Dendritic cell treated with granulocyte-macrophage colony-stimulating factor and Interleukin-4, amounts not matched to agents 40 ng/mL and 50 ng/mL, for 4 days (primary cell): ENCODE measurements at regions not wholly inside any gene's neighbourhood (a gene's known extent, or its start where the extent isn't known, plus 50 kb on each side); places are given as distances from the start of the nearest gene placed in this dataset.

Source experiments
- H3K27ac Mint-ChIP-seq: one replicate; pipeline ENCODE4 v1.8.0; 2022; ENCODE audit warnings: mild to moderate bottlenecking, mixed read lengths
- H3K27me3 Mint-ChIP-seq: one replicate; pipeline ENCODE4 v1.8.0; 2022; ENCODE audit warnings: mild to moderate bottlenecking, mixed read lengths
- H3K36me3 Mint-ChIP-seq: one replicate; pipeline ENCODE4 v1.8.0; 2022; ENCODE audit warnings: low read depth, mixed read lengths
- H3K4me1 Mint-ChIP-seq: one replicate; pipeline ENCODE4 v1.8.0; 2022; ENCODE audit warnings: low read depth, mixed read lengths
- H3K4me3 Mint-ChIP-seq: one replicate; pipeline ENCODE4 v1.8.0; 2022; ENCODE audit warnings: mild to moderate bottlenecking, moderate library complexity, mixed read lengths
- H3K9me3 Mint-ChIP-seq: one replicate; pipeline ENCODE4 v1.8.0; 2022; ENCODE audit warnings: mixed read lengths
- intact Hi-C: fragments of 100-400 bp; cut with micrococcal nuclease; formaldehyde crosslinking; loops from one replicate; pipeline ENCODE4 v1.15.0; 2022

GRCh38 chr1:185515696-185516095, 198.7 kb upstream of the IVNS1ABP start:
- peaks cover 8% of the 10 kb centered on the region for H3K36me3 Mint-ChIP-seq
- H3K9me3 Mint-ChIP-seq = peaks cover 16% of the 10 kb centered on the region
- peaks cover 21% of the 10 kb centered on the region for H3K4me1 Mint-ChIP-seq
- H3K27ac Mint-ChIP-seq = no peak overlapping the region
- no peaks in the 10 kb centered on the region for H3K27me3 Mint-ChIP-seq
- intact Hi-C loops = no loop called here
- no peak overlapping the region for H3K4me3 Mint-ChIP-seq

GRCh38 chr1:185514311-185514710, 197.3 kb upstream of the IVNS1ABP start:
- Mint-ChIP-seq H3K36me3 (peaks cover 8% of the 10 kb centered on the region), H3K27me3 (no peaks in the 10 kb centered on the region), H3K4me1 (peaks cover 17% of the 10 kb centered on the region), H3K9me3 (peaks cover 16% of the 10 kb centered on the region), H3K4me3 (no peak overlapping the region), H3K27ac (no peak overlapping the region)
- intact Hi-C loops = no loop called here

GRCh38 chr1:185512442-185512841, 195.4 kb upstream of the IVNS1ABP start:
- H3K4me3 Mint-ChIP-seq = no peak overlapping the region
- intact Hi-C loops = no loop called here
- no peaks in the 10 kb centered on the region for H3K27me3 Mint-ChIP-seq
- peak overlapping the region; percentile 60 for H3K27ac Mint-ChIP-seq
- peaks cover 18% of the 10 kb centered on the region for H3K9me3 Mint-ChIP-seq
- peaks cover 20% of the 10 kb centered on the region for H3K4me1 Mint-ChIP-seq
- H3K36me3 Mint-ChIP-seq = peaks cover 5% of the 10 kb centered on the region

- H3K4me3 Mint-ChIP-seq = no peak overlapping the region
- H3K9me3 Mint-ChIP-seq = peaks cover 5% of the 10 kb centered on the region
- no peak overlapping the region for H3K27ac Mint-ChIP-seq
- H3K4me1 Mint-ChIP-seq = peaks cover 7% of the 10 kb centered on the region
- no peaks in the 10 kb centered on the region for H3K36me3 Mint-ChIP-seq
- intact Hi-C loops = loop anchor here (10.0 kb wide), 1 partner anchor 54 kb away; no protein-coding TSS in a partner anchor
- no peaks in the 10 kb centered on the region for H3K27me3 Mint-ChIP-seq
These were observed 184.1 kb upstream of the IVNS1ABP start for GRCh38 chr1:185501099-185501498.

- Mint-ChIP-seq H3K27ac (no peak overlapping the region), H3K9me3 (no peaks in the 10 kb centered on the region), H3K27me3 (no peaks in the 10 kb centered on the region), H3K36me3 (no peaks in the 10 kb centered on the region), H3K4me3 (no peak overlapping the region), H3K4me1 (peaks cover 16% of the 10 kb centered on the region)
- intact Hi-C loops = loop anchor here (10.0 kb wide), 1 partner anchor 55 kb away; no protein-coding TSS in a partner anchor
These were observed 183.1 kb upstream of the IVNS1ABP start for GRCh38 chr1:185500001-185500626.

GRCh38 chr1:185498207-185498606, 181.2 kb upstream of the IVNS1ABP start:
- Mint-ChIP-seq H3K4me3 (no peak overlapping the region), H3K9me3 (no peaks in the 10 kb centered on the region), H3K36me3 (no peaks in the 10 kb centered on the region), H3K4me1 (peaks cover 16% of the 10 kb centered on the region), H3K27ac (no peak overlapping the region), H3K27me3 (no peaks in the 10 kb centered on the region)
- intact Hi-C loops = no loop called here

GRCh38 chr1:185497177-185497576, 180.1 kb upstream of the IVNS1ABP start:
- peak overlapping the region; percentile 49 for H3K27ac Mint-ChIP-seq
- no peaks in the 10 kb centered on the region for H3K36me3 Mint-ChIP-seq
- H3K9me3 Mint-ChIP-seq = no peaks in the 10 kb centered on the region
- H3K4me1 Mint-ChIP-seq = peaks cover 16% of the 10 kb centered on the region
- intact Hi-C loops = no loop called here
- no peak overlapping the region for H3K4me3 Mint-ChIP-seq
- no peaks in the 10 kb centered on the region for H3K27me3 Mint-ChIP-seq

- no peak overlapping the region for H3K4me3 Mint-ChIP-seq
- H3K9me3 Mint-ChIP-seq = no peaks in the 10 kb centered on the region
- no peaks in the 10 kb centered on the region for H3K36me3 Mint-ChIP-seq
- peak overlapping the region; percentile 56 for H3K27ac Mint-ChIP-seq
- H3K27me3 Mint-ChIP-seq = no peaks in the 10 kb centered on the region
- peaks cover 16% of the 10 kb centered on the region for H3K4me1 Mint-ChIP-seq
- intact Hi-C loops = no loop called here
These were observed 178.9 kb upstream of the IVNS1ABP start for GRCh38 chr1:185495898-185496297.

- Mint-ChIP-seq H3K36me3 (no peaks in the 10 kb centered on the region), H3K27me3 (no peaks in the 10 kb centered on the region), H3K4me3 (no peak overlapping the region), H3K9me3 (no peaks in the 10 kb centered on the region), H3K27ac (peak overlapping the region; percentile 70), H3K4me1 (peaks cover 16% of the 10 kb centered on the region)
- intact Hi-C loops = no loop called here
These were observed 178.0 kb upstream of the IVNS1ABP start for GRCh38 chr1:185495007-185495406.

GRCh38 chr1:185492089-185492825, 175.2 kb upstream of the IVNS1ABP start:
- H3K9me3 Mint-ChIP-seq = no peaks in the 10 kb centered on the region
- H3K36me3 Mint-ChIP-seq = no peaks in the 10 kb centered on the region
- peaks cover 6% of the 10 kb centered on the region for H3K27me3 Mint-ChIP-seq
- H3K4me3 Mint-ChIP-seq = no peak overlapping the region
- H3K27ac Mint-ChIP-seq = no peak overlapping the region
- intact Hi-C loops = no loop called here
- peaks cover 38% of the 10 kb centered on the region for H3K4me1 Mint-ChIP-seq

- peaks cover 38% of the 10 kb centered on the region for H3K4me1 Mint-ChIP-seq
- no peak overlapping the region for H3K4me3 Mint-ChIP-seq
- no peaks in the 10 kb centered on the region for H3K36me3 Mint-ChIP-seq
- H3K9me3 Mint-ChIP-seq = no peaks in the 10 kb centered on the region
- H3K27me3 Mint-ChIP-seq = peaks cover 6% of the 10 kb centered on the region
- intact Hi-C loops = no loop called here
- no peak overlapping the region for H3K27ac Mint-ChIP-seq
These were observed 174.6 kb upstream of the IVNS1ABP start for GRCh38 chr1:185491604-185492003.

GRCh38 chr1:185490924-185491323, 173.9 kb upstream of the IVNS1ABP start:
- H3K4me1 Mint-ChIP-seq = peaks cover 41% of the 10 kb centered on the region
- intact Hi-C loops = no loop called here

GRCh38 chr1:185489406-185489805, 172.4 kb upstream of the IVNS1ABP start:
- intact Hi-C loops = no loop called here
- H3K27ac Mint-ChIP-seq = peak overlapping the region; percentile 54

More at GRCh38 chr1:185490924-185491323, 173.9 kb upstream of the IVNS1ABP start:
- H3K4me3 Mint-ChIP-seq = no peak overlapping the region
- no peaks in the 10 kb centered on the region for H3K9me3 Mint-ChIP-seq
- H3K27ac Mint-ChIP-seq = no peak overlapping the region
- no peaks in the 10 kb centered on the region for H3K36me3 Mint-ChIP-seq
- peaks cover 7% of the 10 kb centered on the region for H3K27me3 Mint-ChIP-seq

GRCh38 chr1:185488808-185489207, 171.8 kb upstream of the IVNS1ABP start:
- Mint-ChIP-seq H3K9me3 (no peaks in the 10 kb centered on the region), H3K27me3 (peaks cover 7% of the 10 kb centered on the region), H3K4me1 (peaks cover 50% of the 10 kb centered on the region), H3K4me3 (no peak overlapping the region), H3K36me3 (no peaks in the 10 kb centered on the region), H3K27ac (peak overlapping the region; percentile 54)
- intact Hi-C loops = no loop called here

More at GRCh38 chr1:185489406-185489805, 172.4 kb upstream of the IVNS1ABP start:
- H3K4me1 Mint-ChIP-seq = peaks cover 44% of the 10 kb centered on the region
- H3K9me3 Mint-ChIP-seq = no peaks in the 10 kb centered on the region
- H3K4me3 Mint-ChIP-seq = no peak overlapping the region
- peaks cover 7% of the 10 kb centered on the region for H3K27me3 Mint-ChIP-seq
- no peaks in the 10 kb centered on the region for H3K36me3 Mint-ChIP-seq
